Activated CD8-positive, alpha-beta T cell treated with anti-CD3 and anti-CD28 coated beads for 36 hours (primary cell): ENCODE measurements at regions not wholly inside any gene's neighbourhood (a gene's known extent, or its start where the extent isn't known, plus 50 kb on each side); places are given as distances from the start of the nearest gene placed in this dataset.

Experiments used
- ATAC-seq: fragments of 200-7000 bp; cut with Tn5 transposase; one replicate; pipeline ENCODE4 v1.10.0; 2021; ENCODE audit warnings: mild to moderate bottlenecking, moderate library complexity
- CTCF ChIA-PET: fragments of 350-600 bp; sonication (Branson Sonifier 250); formaldehyde crosslinking; loops from one replicate; lab custom pipeline; 2021; ENCODE audit warnings: antibody characterized with exemption; lab: Charles Lee
- POLR2A ChIA-PET: fragments of 350-600 bp; sonication (Branson Sonifier 250); formaldehyde crosslinking; loops from one replicate; lab custom pipeline; 2021; ENCODE audit warnings: antibody characterized with exemption; lab: Charles Lee
- DNase-seq: peaks from one replicate; pipeline ENCODE4 v3.0.0-alpha.2; 2020
- H3K27ac Mint-ChIP-seq: one replicate; pipeline ENCODE4 v1.8.0; 2021; ENCODE audit warnings: mild to moderate bottlenecking, mixed read lengths
- H3K27me3 Mint-ChIP-seq: one replicate; pipeline ENCODE4 v1.8.0; 2021; ENCODE audit warnings: mixed read lengths
- H3K36me3 Mint-ChIP-seq: one replicate; pipeline ENCODE4 v1.8.0; 2021; ENCODE audit warnings: low read depth, mixed read lengths
- H3K4me1 Mint-ChIP-seq: one replicate; pipeline ENCODE4 v1.8.0; 2021; ENCODE audit warnings: low read depth, mixed read lengths
- H3K4me3 Mint-ChIP-seq: one replicate; pipeline ENCODE4 v1.8.0; 2021; ENCODE audit warnings: mild to moderate bottlenecking, moderate library complexity, mixed read lengths
- H3K9me3 Mint-ChIP-seq: one replicate; pipeline ENCODE4 v1.8.0; 2021; ENCODE audit warnings: mixed read lengths
- intact Hi-C: fragments of 100-400 bp; cut with micrococcal nuclease; formaldehyde crosslinking; loops from one replicate; pipeline ENCODE4 v1.10.0; 2022
- TF ChIP-seq, protein P1 (sequence below): fragments of 200-600 bp; IDR thresholded peaks from one replicate; pipeline ENCODE4 v1.8.0; 2022; ENCODE audit warnings: antibody characterized with exemption, mild to moderate bottlenecking

DNA sequence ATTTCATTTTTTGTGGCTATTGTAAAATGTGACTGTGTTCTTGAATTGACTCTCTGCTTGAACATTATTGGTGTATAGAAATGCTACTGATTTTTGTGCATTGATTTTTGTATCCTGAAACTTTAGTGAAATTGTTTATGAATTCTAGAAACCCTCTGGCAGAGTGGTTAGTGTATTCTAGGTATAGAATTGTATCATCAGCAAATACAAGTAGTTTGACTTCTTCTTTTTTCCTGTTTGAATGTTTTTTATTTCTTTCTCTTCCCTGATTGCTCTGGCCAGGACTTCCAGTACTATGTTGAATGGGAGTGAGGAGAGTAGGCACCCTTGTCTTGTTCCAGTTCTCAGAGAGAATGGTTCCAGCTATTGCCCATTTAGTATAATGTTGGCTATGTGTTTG lies 88.8 kb upstream of the HMHB1 start:
- peaks cover 3% of the 10 kb centered on the region for H3K27me3 Mint-ChIP-seq
- POLR2A ChIA-PET = no interaction called here
- H3K9me3 Mint-ChIP-seq = peaks cover 15% of the 10 kb centered on the region
- ATAC-seq (no peak), DNase-seq (no peak)
- no peak overlapping the region for H3K4me3 Mint-ChIP-seq
- peaks cover 7% of the 10 kb centered on the region for H3K36me3 Mint-ChIP-seq
- H3K4me1 Mint-ChIP-seq = no peaks in the 10 kb centered on the region
- TF ChIP-seq, protein P1, sequence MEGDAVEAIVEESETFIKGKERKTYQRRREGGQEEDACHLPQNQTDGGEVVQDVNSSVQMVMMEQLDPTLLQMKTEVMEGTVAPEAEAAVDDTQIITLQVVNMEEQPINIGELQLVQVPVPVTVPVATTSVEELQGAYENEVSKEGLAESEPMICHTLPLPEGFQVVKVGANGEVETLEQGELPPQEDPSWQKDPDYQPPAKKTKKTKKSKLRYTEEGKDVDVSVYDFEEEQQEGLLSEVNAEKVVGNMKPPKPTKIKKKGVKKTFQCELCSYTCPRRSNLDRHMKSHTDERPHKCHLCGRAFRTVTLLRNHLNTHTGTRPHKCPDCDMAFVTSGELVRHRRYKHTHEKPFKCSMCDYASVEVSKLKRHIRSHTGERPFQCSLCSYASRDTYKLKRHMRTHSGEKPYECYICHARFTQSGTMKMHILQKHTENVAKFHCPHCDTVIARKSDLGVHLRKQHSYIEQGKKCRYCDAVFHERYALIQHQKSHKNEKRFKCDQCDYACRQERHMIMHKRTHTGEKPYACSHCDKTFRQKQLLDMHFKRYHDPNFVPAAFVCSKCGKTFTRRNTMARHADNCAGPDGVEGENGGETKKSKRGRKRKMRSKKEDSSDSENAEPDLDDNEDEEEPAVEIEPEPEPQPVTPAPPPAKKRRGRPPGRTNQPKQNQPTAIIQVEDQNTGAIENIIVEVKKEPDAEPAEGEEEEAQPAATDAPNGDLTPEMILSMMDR = no peak
- intact Hi-C loops = no loop called here
- CTCF ChIA-PET = interaction anchor here (0.6 kb wide), 1 partner anchor 321 kb away, joined by 3 read pairs; no protein-coding TSS in a partner anchor
- H3K27ac Mint-ChIP-seq = no peak overlapping the region

DNA sequence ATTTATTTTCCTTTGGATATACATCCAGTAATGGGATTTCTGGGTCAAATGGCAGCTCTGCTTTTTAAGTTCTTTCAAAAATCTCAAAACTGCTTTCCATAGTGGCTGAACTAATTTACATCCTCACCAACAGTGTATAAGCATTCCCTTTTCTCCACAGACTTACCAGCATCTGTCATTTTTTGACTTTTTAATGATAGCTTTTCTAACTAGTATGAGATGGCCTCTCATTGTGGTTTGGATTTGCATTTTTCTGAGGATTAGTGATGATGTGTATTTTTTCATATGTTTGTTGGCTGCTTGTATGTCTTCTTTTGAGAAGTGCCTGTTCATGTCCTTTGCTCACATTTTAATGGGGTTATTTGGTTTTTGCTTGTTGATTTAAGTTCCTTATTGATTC lies 90.0 kb upstream of the HMHB1 start:
- POLR2A ChIA-PET = no interaction called here
- TF ChIP-seq, protein P1 = no peak
- intact Hi-C loops = no loop called here
- no peaks in the 10 kb centered on the region for H3K4me1 Mint-ChIP-seq
- no peak overlapping the region for H3K4me3 Mint-ChIP-seq
- peaks cover 7% of the 10 kb centered on the region for H3K36me3 Mint-ChIP-seq
- ATAC-seq (no peak), DNase-seq (no peak)
- CTCF ChIA-PET = no interaction called here
- peaks cover 3% of the 10 kb centered on the region for H3K27me3 Mint-ChIP-seq
- peaks cover 15% of the 10 kb centered on the region for H3K9me3 Mint-ChIP-seq
- no peak overlapping the region for H3K27ac Mint-ChIP-seq

DNA sequence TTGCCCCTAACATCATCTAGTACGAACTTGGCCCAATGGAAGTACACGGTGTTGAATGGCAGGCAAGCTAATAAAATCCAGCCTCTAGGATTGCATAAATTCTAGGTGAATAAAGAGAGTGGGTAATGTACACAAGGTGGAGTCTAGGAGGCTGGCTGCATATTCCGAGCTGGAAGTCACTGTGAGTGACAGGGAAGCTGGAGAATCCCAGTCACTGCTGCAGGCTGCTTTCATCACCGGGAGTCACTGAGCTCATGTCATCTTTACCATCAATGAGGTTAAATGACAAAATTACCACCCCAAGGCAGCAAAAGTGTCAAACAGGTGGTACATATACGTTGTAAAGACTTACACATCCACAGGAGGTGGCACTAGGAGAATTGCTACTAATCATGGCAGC lies 91.3 kb upstream of the HMHB1 start:
- H3K27me3 Mint-ChIP-seq = peaks cover 2% of the 10 kb centered on the region
- intact Hi-C loops = no loop called here
- DNase-seq (no peak), ATAC-seq (no peak)
- TF ChIP-seq, protein P1 = no peak
- no peak overlapping the region for H3K27ac Mint-ChIP-seq
- peaks cover 6% of the 10 kb centered on the region for H3K36me3 Mint-ChIP-seq
- H3K4me1 Mint-ChIP-seq = no peaks in the 10 kb centered on the region
- no peak overlapping the region for H3K4me3 Mint-ChIP-seq
- H3K9me3 Mint-ChIP-seq = peaks cover 14% of the 10 kb centered on the region
- ChIA-PET CTCF (no interaction called here), POLR2A (no interaction called here)

DNA sequence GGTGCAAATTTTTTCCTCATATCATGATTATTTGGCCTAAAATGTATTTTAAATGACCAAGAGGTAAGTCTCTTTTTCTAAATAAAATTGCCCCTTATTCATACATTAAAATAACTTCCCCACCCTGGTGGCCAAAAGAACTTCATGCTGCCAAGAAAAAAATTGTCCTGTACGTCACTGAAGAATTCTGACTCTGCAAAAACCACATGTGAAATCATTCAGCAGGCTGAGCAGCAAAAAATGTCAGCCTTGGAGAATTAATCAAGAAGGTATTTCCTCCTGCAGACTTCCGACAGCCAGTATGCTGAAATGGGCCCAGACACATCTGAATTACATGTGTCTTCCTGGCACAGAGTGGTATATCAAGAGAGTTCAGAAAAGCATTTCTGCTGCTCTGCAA lies 94.6 kb upstream of the HMHB1 start:
- CTCF ChIA-PET = no interaction called here

DNA sequence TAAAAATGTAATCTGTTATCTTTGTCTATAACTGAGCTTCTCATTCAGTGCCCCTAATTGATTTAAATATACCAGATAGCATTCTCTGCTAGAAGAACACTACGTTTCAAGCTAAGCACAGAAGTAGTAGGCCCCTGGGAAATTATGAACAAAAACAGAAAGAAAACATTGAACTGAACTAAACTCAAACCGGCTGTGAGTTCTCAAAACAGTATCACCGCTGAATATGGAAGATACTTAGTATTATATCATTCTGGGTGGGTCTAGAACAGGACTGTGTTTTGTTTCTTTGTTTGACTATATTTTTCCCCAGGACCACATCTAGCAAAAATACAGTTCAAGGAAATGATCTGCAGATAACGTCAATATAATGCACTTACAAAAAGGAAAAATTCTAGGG lies 95.1 kb upstream of the HMHB1 start:
- no peak for ATAC-seq
- no peak for DNase-seq
- CTCF ChIA-PET = no interaction called here
- H3K4me3 Mint-ChIP-seq = no peak overlapping the region
- H3K36me3 Mint-ChIP-seq = no peaks in the 10 kb centered on the region
- POLR2A ChIA-PET = no interaction called here
- intact Hi-C loops = no loop called here
- TF ChIP-seq, protein P1 = no peak
- H3K9me3 Mint-ChIP-seq = no peaks in the 10 kb centered on the region
- H3K27me3 Mint-ChIP-seq = no peaks in the 10 kb centered on the region
- H3K27ac Mint-ChIP-seq = no peak overlapping the region
- no peaks in the 10 kb centered on the region for H3K4me1 Mint-ChIP-seq

More for the DNA sequence above, 94.6 kb upstream of the HMHB1 start:
- TF ChIP-seq, protein P1 = no peak
- ATAC-seq = no peak
- no peaks in the 10 kb centered on the region for H3K9me3 Mint-ChIP-seq
- H3K27me3 Mint-ChIP-seq = no peaks in the 10 kb centered on the region
- H3K36me3 Mint-ChIP-seq = no peaks in the 10 kb centered on the region
- H3K4me1 Mint-ChIP-seq = no peaks in the 10 kb centered on the region
- POLR2A ChIA-PET = no interaction called here
- H3K27ac Mint-ChIP-seq = no peak overlapping the region
- H3K4me3 Mint-ChIP-seq = no peak overlapping the region
- DNase-seq = no peak
- intact Hi-C loops = no loop called here
